ENCODE measurements at regions not wholly inside any gene's neighbourhood (a gene's known extent, or its start where the extent isn't known, plus 50 kb on each side); places are given as distances from the start of the nearest gene placed in this dataset.
"Not testable (repeated sequence)": the region's sequence is repeated elsewhere in the genome, so short reads cannot be mapped to it uniquely, and the experiment has no call there.

DNA sequence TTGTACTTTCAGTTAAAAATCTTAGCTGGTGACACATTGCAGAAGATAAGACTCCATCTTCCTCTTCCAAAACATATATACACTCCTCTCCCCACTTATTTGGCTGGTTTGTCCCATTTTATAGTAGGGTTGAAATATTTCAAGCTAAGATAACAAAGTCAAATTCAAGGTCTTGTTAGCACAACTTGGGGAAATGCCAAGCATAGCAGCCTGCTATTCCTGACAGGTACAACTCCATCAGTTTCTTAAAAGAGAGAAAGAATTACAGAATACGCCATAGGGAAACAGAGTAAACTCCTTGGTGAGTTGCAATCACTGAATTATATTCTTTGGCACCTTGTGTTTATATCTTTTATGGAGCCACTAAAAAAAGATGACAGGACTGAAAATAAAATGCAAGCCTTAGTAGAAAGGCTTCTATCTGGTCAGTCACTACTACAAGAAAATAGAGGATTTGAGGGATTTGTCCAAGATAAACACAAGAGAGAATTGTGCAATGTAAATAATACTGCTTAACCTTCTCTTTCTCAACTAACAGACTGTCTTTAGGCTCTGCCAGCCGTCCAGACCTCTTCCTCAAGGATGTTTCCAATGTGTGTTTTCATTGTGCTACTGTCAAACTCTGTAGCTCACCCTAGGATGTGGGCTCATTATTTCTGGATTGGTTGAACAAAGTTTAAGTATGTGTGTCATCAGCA, 170.3 kb downstream of the VEGFC start:
- TF ChIP-seq CTCF (conservative IDR thresholded peaks at IDR 0.05), result no peak
- H3K27ac ChIP-seq, result no peak overlapping the region

GRCh38 chr4:176624983-176625610, 167.6 kb downstream of the VEGFC start:
- not testable (repeated sequence) for H3K27ac ChIP-seq

DNA sequence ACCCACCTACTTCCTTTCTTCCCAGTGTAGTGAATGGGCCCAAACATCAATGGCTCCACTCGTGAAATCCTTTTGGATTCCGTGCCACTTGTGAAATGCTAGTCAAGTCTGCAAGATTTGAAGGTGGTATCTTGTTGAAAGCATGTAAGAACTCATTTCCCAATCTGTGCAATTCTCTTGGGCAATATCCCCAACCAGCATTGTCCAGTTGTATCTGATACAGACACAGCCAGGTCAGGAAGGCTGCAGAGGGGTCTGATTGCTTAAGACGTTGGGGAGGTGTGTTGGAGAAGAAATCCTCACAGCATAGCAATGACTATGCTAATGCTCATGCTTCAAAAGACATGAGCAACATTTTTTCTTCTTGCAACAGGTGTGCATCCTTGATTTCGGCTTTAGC, 164.8 kb downstream of the VEGFC start:
- no peak for TF ChIP-seq CTCF (conservative IDR thresholded peaks at IDR 0.05)
- no peak overlapping the region for H3K27ac ChIP-seq

GRCh38 chr4:176631611-176632010, 161.1 kb downstream of the VEGFC start:
- H3K27ac ChIP-seq, result no peak overlapping the region
- no peak for TF ChIP-seq CTCF (conservative IDR thresholded peaks at IDR 0.05)

Measured in VCaP (cell line).